Activated T-cell treated with anti-CD3 and anti-CD28 coated beads for 24 hours (primary cell): ENCODE measurements at regions not wholly inside any gene's neighbourhood (a gene's known extent, or its start where the extent isn't known, plus 50 kb on each side); places are given as distances from the start of the nearest gene placed in this dataset.
A peak's percentile ranks its signal among the peaks of the same experiment; 100 is the strongest.

Source experiments
- DNase-seq: peaks from one replicate; pipeline ENCODE4 v3.0.0-alpha.2; 2020; ENCODE audit warnings: low read depth

- DNase-seq, result no peak
Observed at GRCh38 chr4:128601991-128602695, 207.4 kb upstream of the JADE1 start.

GRCh38 chr4:128600996-128601871 is 208.3 kb upstream of the JADE1 start:
- no peak for DNase-seq

- no peak for DNase-seq
Observed at GRCh38 chr4:128600410-128600809, 209.1 kb upstream of the JADE1 start.

- DNase-seq, result no peak
Observed at GRCh38 chr4:128597500-128597899, 212.0 kb upstream of the JADE1 start.

GRCh38 chr4:128596853-128597252 is 212.6 kb upstream of the JADE1 start:
- no peak for DNase-seq

- no peak for DNase-seq
Observed at GRCh38 chr4:128596115-128596514, 213.4 kb upstream of the JADE1 start.

GRCh38 chr4:128591482-128591881 is 218.0 kb upstream of the JADE1 start:
- no peak for DNase-seq

- DNase-seq, result no peak
Observed at GRCh38 chr4:128590773-128591172, 218.7 kb upstream of the JADE1 start.

- DNase-seq, result no peak
Observed at GRCh38 chr4:128590034-128590740, 219.3 kb upstream of the JADE1 start.

- DNase-seq, result no peak
Observed at GRCh38 chr4:128589384-128589965, 220.0 kb upstream of the JADE1 start.

GRCh38 chr4:128587382-128587781 is 222.1 kb upstream of the JADE1 start:
- DNase-seq, result no peak

GRCh38 chr4:128583753-128584712 is 225.5 kb upstream of the JADE1 start:
- DNase-seq, result no peak

- no peak for DNase-seq
Observed at GRCh38 chr4:128582427-128582870, 227.1 kb upstream of the JADE1 start.

- DNase-seq, result no peak
Observed at GRCh38 chr4:128579154-128579853, 230.2 kb upstream of the JADE1 start.

- peak; percentile 33 for DNase-seq
Observed at GRCh38 chr4:128574706-128575105, 234.8 kb upstream of the JADE1 start.

- no peak for DNase-seq
Observed at GRCh38 chr4:128573781-128574508, 235.6 kb upstream of the JADE1 start.

GRCh38 chr4:128572778-128573241 is 236.7 kb upstream of the JADE1 start:
- DNase-seq, result no peak

- no peak for DNase-seq
Observed at GRCh38 chr4:128571747-128572146, 237.8 kb upstream of the JADE1 start.

GRCh38 chr4:128570387-128570975 is 239.0 kb upstream of the JADE1 start:
- DNase-seq, result no peak
